Cardiac fibroblast (primary cell): ENCODE measurements at regions not wholly inside any gene's neighbourhood (a gene's known extent, or its start where the extent isn't known, plus 50 kb on each side); places are given as distances from the start of the nearest gene placed in this dataset.

Source experiments
- DNase-seq, 2 donors: peaks; one replicate each; pipeline versions ENCODE4 v3.0.0 to v3.0.0-alpha.2; 2010; ENCODE audit warnings: low read depth in 2 of 2
- H3K4me3 ChIP-seq, 2 donors: replicated peaks in 1 of 2; 1 replicate in 1 of 2; 2 replicates in 1 of 2; pipeline ENCODE4 v1.5.1; 2011; ENCODE audit warnings: low read depth in 2 of 2, low read length in 2 of 2, mild to moderate bottlenecking in 2 of 2, moderate library complexity in 1 of 2
- TF ChIP-seq, protein P1 (sequence below): IDR thresholded peaks from one replicate; pipeline ENCODE4 v1.5.1; 2011; ENCODE audit warnings: low read depth, mild to moderate bottlenecking, low read length, inconsistent platforms

- DNase-seq: no peak
- H3K4me3 ChIP-seq: no peak overlapping the region
- TF ChIP-seq, protein P1, sequence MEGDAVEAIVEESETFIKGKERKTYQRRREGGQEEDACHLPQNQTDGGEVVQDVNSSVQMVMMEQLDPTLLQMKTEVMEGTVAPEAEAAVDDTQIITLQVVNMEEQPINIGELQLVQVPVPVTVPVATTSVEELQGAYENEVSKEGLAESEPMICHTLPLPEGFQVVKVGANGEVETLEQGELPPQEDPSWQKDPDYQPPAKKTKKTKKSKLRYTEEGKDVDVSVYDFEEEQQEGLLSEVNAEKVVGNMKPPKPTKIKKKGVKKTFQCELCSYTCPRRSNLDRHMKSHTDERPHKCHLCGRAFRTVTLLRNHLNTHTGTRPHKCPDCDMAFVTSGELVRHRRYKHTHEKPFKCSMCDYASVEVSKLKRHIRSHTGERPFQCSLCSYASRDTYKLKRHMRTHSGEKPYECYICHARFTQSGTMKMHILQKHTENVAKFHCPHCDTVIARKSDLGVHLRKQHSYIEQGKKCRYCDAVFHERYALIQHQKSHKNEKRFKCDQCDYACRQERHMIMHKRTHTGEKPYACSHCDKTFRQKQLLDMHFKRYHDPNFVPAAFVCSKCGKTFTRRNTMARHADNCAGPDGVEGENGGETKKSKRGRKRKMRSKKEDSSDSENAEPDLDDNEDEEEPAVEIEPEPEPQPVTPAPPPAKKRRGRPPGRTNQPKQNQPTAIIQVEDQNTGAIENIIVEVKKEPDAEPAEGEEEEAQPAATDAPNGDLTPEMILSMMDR: no peak
Measured at GRCh38 chr6:44622956-44623355, 235.4 kb downstream of the CDC5L start.

- H3K4me3 ChIP-seq: no peak overlapping the region
- TF ChIP-seq, protein P1: no peak
- DNase-seq: no peak
Measured at GRCh38 chr6:44624226-44624625, 236.7 kb downstream of the CDC5L start.

GRCh38 chr6:44624936-44625573, 237.5 kb downstream of the CDC5L start:
- no peak overlapping the region for H3K4me3 ChIP-seq
- TF ChIP-seq, protein P1: no peak
- no peak for DNase-seq

GRCh38 chr6:44625996-44626395, 238.5 kb downstream of the CDC5L start:
- TF ChIP-seq, protein P1: no peak
- H3K4me3 ChIP-seq: no peak overlapping the region
- DNase-seq: no peak

GRCh38 chr6:44626616-44627015, 239.1 kb downstream of the CDC5L start:
- TF ChIP-seq, protein P1: no peak
- no peak overlapping the region for H3K4me3 ChIP-seq
- no peak for DNase-seq

- no peak overlapping the region for H3K4me3 ChIP-seq
- TF ChIP-seq, protein P1: no peak
- DNase-seq: no peak
Measured at GRCh38 chr6:44627091-44627882, 239.8 kb downstream of the CDC5L start.

DNA sequence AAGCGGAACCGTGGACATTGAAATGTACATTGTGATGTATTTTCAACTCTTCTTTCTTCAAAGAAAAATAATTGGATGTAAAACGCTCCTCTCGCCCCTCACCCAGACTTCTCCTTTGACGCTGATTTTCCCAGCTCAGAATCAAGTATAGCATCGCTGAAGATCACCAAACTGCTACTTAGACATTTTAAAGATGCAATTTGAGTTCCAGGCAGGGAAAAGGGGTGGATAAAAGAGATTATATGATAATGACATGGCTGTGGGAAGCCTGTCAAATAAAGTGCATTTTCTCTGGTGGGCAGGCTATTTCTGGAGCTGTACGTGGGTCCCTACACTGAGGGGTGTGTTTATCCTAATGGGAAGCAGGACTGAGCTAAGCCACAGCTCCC, 240.4 kb downstream of the CDC5L start:
- no peak for DNase-seq
- TF ChIP-seq, protein P1: no peak
- no peak overlapping the region for H3K4me3 ChIP-seq
